Fibroblast of peridontal ligament (primary cell): ENCODE measurements at regions not wholly inside any gene's neighbourhood (a gene's known extent, or its start where the extent isn't known, plus 50 kb on each side); places are given as distances from the start of the nearest gene placed in this dataset.
"Not testable (repeated sequence)": the region's sequence is repeated elsewhere in the genome, so short reads cannot be mapped to it uniquely, and the experiment has no call there.

Experiments
- DNase-seq: peaks from one replicate; pipeline ENCODE4 v3.0.0-alpha.2; 2010; ENCODE audit errors: extremely low read depth

DNA sequence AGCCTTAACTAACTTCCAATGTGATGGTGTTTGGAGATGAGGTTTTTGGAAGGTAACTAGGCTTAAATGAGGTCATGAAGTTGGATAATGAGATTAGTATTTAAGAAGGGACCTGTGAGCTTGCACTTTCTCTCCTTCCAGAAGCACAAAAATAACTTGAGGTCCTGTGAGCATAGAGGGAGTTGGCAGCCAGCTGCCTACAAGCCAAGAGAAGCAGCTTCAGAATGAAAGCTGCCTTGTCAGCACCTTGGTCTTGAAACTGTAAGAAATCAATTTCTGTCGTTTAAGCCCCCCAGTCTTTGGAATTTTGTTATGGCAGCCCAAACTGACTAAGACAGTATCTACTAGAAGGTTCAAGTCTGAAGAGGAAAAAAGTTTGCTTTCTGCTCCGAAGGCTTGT, 280.2 kb upstream of the GALNTL6 start:
- no peak for DNase-seq

GRCh38 chr4:171524903-171525302, 288.3 kb upstream of the GALNTL6 start:
- no peak for DNase-seq

- no peak for DNase-seq
Measured at GRCh38 chr4:171521726-171522125, 291.5 kb upstream of the GALNTL6 start.

DNA sequence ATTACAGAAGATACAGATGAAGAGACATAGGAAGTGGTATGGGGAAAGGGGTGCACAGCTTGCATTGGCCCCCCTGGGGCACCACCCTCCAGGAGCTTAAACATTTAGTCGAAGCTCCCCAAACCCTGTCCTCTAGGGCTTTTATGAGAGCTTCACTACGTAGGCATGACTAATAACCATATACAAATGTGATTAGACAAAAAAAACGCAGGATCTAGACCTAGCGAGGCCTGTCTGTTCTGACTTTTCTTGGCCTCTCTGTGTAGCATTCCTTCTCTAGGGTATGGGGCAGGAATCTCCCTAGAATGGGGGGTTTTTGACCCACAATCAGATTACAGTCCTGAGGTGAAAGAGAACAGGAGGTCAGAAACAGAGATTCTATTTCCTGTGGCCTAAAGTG, 293.7 kb upstream of the GALNTL6 start:
- no peak for DNase-seq

DNA sequence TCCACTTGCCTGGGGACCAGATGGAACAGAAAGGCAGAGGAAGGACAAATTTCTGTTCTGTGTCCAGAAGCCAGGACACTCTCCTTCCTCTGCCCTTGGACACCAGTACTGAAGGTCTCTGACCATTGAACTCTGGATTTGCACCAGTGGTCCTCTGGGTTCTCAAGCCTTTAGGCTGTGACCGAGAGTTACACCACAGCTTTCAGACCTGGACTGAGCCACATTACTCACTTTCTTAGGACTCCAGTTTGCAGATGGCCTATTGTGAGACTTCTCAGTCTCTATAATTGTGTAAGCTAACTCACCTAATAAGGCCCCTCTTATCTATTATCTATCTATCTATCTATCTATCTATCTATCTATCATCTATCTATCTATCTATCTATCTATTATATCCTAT, 295.3 kb upstream of the GALNTL6 start:
- DNase-seq = no peak

DNA sequence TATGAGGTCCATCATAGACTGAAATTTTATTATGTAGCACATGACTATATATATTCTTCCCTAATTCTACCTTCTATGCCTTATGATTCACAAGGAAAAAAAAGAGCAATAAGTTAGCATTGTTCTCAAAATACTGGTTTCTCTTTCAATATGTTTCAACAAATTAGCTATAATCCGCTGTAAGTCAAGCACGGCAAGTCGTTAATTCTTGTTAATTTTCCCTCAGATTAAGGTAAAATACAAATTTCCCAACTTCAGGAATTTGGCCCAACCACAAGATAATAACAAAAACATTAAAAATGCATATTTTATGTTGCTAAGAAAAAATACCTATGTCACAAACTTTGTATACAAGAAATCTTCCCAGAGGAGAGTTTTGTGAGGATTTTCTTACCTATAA, 296.5 kb upstream of the GALNTL6 start:
- DNase-seq = no peak

DNA sequence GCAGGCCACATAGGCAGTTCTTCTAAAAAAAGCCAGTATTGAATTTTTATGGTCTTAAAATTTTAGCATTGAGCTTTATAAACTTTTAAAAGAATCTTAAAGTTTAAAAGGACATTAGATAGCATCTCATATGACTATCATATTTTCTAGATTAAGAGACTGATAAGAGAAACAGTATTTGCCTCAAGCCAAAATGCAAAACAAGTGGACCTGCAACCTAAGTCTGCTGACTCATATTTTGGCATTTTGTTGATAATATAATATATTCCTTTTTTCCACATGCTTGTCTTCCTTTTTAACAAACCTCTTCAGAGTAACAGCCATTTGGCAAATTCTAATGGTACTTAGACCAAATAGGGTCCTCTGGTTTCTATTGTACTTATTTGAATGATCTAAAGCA, 328.5 kb upstream of the GALNTL6 start:
- DNase-seq = no peak

- DNase-seq = no peak
Measured at GRCh38 chr4:171478181-171478580, 335.0 kb upstream of the GALNTL6 start.

DNA sequence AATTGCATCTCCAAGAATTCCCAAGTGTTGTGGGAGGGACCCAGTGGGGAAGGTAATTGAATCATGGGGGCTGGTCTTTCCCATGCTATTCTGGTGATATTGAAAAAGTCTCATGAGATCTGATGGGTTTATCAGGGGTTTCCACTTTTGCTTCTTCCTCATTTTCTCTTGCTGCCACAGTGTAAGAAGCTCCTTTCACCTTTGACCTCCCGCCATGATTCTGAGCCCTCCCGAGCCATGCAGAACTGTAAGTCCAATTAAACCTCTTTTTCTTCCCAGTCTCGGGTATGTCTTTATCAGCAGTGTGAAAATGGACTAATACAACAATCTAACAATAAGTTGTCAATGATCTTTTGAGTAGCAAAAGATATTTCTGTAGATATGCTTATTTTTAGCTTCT, 338.1 kb upstream of the GALNTL6 start:
- DNase-seq = not testable (repeated sequence)

DNA sequence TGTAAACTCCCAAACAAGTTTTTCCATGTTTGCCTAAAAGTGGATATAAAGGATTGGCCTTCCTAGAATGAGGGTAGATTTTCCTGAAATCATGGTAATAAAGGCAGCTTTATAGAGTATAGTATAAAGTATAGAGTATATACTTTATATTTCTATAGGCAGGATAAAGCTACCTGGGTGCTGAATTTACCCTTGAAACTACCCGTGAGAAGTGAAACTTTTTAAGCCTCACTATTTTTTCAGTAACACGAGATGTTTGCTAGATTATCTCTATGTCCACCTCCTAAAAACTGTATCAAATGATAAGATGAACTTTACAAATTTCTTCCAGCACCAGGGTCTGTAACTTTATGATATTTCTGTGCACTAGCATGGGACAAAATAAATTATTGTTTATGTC, 340.0 kb upstream of the GALNTL6 start:
- DNase-seq = no peak

GRCh38 chr4:171472230-171472629, 341.0 kb upstream of the GALNTL6 start:
- DNase-seq = no peak

GRCh38 chr4:171464499-171464898, 348.7 kb upstream of the GALNTL6 start:
- DNase-seq = no peak

GRCh38 chr4:171461191-171461590, 352.0 kb upstream of the GALNTL6 start:
- DNase-seq = no peak

DNA sequence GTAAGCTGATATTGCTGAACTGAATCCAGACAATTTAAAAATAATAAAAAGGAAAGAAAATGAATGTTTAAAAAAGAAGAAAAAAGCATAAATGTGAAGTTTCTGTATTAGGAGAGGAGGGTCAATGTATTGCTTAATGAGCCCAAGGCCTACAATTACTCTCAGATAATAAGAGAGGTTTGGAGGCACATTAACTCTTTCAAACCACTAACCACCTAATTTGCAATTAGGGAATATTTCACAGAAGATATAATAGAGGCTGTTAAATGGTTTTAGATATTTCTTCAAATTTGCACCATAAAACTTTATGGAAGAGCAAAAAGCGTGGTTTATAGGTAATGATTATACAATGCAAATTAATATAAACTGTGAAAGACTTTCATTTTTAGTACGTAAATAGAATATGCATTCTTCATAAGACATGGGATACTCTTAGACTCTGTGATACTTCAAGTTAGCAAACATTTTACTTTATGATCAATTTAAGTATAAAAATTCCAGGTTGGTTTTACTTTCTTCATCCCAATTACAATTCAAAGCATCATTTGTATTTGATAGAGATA, 364.2 kb upstream of the GALNTL6 start:
- DNase-seq = no peak

DNA sequence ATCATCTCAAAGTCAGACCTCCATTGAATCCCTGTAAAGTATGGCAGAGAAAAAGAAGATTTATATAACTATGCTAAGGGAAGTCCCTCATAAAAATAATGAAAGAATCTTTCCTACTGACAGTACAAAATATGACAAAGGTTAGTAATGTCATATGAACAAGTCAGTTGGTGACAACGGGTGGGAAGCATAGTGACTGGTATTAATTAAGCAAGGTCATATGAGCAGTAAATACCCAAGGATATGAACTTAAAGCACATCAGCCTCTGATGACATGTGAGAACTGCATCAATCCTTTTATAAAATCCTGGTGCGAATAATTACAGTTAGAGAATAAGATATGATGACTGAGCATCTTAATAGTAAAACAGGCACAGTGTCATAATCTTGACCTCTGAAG, 364.8 kb upstream of the GALNTL6 start:
- DNase-seq = no peak

DNA sequence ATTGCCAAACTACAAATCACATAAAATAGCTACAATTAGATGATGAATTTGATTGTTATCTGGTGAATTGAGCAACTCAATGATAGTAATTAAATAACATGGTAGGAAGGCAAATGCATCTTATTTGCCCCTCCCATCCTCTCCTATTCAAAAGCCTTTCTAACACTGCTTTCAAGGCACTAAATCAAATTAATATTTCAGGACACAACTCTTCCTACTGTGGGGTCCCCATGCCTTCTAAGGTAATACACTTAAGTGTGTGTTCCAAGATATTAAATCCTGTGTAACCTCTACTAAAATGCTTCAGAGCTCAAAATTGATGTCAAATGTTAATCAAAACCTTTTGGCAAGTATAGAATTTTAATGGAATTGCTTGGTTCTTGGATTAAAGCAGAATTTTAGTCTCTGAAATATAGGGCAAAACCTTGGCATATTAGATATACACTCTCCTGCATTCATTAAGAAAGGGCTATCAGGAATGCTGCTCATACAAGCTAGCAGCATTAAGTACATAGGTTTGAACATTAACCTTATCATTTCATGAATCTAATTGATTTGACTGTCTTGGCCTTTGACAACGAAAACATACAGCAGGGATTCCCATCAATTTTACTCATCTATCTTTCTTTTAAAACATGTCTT, 371.8 kb upstream of the GALNTL6 start:
- no peak for DNase-seq

DNA sequence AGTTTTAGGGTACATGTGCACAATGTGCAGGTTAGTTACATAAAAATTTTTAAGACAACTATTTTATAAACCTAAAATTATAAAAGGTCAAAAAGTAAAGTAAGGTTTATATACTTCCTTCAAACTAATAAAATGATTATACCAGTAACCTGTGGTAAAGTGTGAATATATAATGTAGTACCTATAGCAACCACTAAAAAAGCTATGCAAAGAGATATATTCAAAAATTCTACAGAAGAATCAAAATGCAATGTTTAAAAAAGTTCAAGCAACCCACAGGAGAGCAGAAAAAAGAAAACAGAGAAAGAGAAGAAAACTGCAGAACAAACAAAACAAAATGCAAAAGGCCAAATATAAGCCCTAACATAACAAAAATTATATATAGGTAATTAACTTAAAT, 379.5 kb upstream of the GALNTL6 start:
- no peak for DNase-seq

- no peak for DNase-seq
Measured at GRCh38 chr4:171432536-171432935, 380.7 kb upstream of the GALNTL6 start.

GRCh38 chr4:171430495-171430894, 382.7 kb upstream of the GALNTL6 start:
- no peak for DNase-seq

DNA sequence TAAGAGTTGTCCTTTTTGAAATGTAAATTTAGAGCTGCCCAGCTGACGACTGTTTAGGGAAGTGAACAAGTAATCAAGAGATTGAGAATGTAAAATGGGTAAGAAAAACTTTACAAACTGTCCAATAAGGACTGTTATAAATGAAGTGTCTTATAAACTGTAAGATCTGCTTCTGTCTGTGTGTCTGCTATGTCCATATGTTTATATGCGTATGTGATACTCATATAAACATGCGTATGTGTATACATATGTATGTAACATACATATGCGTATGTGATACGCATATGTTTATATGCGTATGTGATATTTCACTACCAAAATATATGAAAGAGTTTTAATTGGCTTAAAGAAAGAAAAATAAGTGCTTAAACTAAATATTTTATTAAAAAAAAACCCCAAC, 416.0 kb upstream of the GALNTL6 start:
- no peak for DNase-seq

GRCh38 chr4:171390626-171391025, 422.6 kb upstream of the GALNTL6 start:
- peak; percentile 74 for DNase-seq

DNA sequence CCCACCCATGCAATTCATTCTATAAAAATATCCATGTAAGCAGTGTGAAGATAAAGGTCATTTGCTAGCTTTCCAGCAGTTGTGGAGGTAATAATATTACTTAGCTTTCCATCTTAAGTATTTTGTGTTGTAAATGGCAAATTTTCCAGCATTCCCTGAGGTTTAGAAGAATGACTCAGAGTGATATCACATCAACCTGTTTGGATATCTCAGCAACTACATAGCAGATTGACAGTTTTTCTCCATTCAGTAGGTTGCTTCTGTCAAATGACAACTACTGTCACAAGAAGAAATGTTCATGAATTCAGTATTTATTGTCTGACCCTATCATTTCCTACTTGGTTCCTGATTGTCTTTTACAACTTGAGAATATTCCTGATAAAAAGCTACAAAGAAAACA, 434.9 kb upstream of the GALNTL6 start:
- DNase-seq = peak; percentile 2

DNA sequence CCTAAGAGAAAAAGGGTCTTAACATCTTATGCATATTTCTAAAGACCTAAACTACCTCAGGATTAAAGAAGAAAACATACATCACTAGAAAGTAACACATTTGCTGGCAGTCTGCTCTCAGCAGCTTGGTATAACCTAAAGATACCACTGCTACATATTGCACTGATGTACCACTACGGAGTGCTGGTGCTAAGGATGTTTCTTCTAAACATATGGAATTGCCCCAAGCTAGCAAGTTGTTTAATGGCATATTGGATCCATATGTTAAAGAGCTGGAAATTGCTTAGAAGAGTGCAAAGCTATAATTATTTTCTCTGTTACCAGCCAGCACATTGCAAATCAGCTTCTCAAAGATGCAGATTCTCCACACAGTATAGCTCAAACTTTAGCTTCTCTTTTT, 436.5 kb upstream of the GALNTL6 start:
- no peak for DNase-seq

- DNase-seq = no peak
Measured at GRCh38 chr4:171353535-171353934, 459.7 kb upstream of the GALNTL6 start.
